ENCODE measurements at regions not wholly inside any gene's neighbourhood (a gene's known extent, or its start where the extent isn't known, plus 50 kb on each side); places are given as distances from the start of the nearest gene placed in this dataset.

GRCh38 chr11:15471048-15471894 is 356.5 kb downstream of the INSC start:
- H3K4me2 ChIP-seq (ENCODE audit: insufficient read depth, low read length) = no peak overlapping the region
- no peak overlapping the region for H3K9ac ChIP-seq (ENCODE audit: low read depth, low read length)
- TF ChIP-seq EZH2 (IDR thresholded peaks at IDR 0.05; ENCODE audit: borderline replicate concordance, low read depth, low read length, severe bottlenecking) = no peak
- no peak for TF ChIP-seq CTCF (IDR thresholded peaks at IDR 0.05; ENCODE audit: borderline replicate concordance, extremely low read depth, low read length, poor library complexity, severe bottlenecking)
- H2AFZ ChIP-seq (ENCODE audit: low read depth, low read length) = no peak overlapping the region
- peaks cover 11% of the 10 kb centered on the region for H3K27me3 ChIP-seq (ENCODE audit: insufficient read depth, low read length, poor library complexity)
- no peaks in the 10 kb centered on the region for H3K9me3 ChIP-seq (ENCODE audit: insufficient read depth, low read length, severe bottlenecking)
- H4K20me1 ChIP-seq (ENCODE audit: insufficient read depth, low read length) = no peaks in the 10 kb centered on the region
- no peaks in the 10 kb centered on the region for H3K36me3 ChIP-seq (ENCODE audit: insufficient read depth, low read length)
- H3K27ac ChIP-seq (ENCODE audit: low read length) = no peak overlapping the region
- ATAC-seq (ENCODE audit: insufficient read depth, low read depth) (no peak), DNase-seq (no peak)
- H3K4me1 ChIP-seq (ENCODE audit: insufficient read depth, low read length) = no peaks in the 10 kb centered on the region
- no peaks in the 10 kb centered on the region for H3K79me2 ChIP-seq (ENCODE audit: insufficient read depth, low read length)
- H3K4me3 ChIP-seq (ENCODE audit: low read depth in 1 of 2, low read length in 2 of 2) = no peak overlapping the region

DNA sequence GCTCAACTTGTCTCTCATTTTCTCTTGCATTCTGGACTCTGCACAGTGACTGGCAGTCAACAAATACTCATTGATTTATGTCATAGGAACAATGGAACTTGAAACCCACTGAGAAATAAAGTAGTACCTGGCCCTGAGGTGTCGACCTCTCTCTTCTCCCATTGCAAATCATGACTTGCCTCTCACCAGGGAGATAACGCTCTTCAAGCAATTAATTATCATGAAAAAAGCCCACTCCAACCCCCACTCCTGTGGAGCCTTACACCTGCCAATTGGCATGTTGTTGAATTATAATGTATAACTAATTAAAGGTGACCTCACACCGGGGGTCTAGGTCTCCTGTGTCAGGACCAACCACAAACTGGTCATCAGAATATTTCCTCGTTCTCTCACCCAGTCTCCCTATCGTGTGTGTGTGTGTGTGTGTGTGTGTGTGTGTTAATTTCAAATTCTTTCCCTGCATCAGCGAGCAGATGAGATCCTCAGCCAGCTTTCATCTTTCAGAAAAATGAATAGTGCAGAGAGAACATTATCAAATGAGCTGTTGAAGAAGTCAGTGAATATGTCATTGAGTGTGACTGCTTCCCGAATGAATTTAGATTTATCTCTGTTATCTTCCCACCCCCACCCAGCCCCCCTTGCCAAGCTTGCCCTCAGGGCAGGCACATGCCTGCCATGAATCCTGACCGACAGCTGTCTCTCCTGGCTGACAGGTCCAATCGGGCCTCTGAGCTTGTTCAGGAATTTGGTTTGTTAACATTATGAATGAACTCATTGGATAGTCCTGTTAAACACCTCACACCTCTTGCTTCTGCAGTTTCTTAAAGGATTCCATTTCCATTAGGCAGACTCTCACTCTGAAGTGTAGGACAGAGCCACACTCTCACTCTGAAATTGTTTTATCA is 357.4 kb downstream of the INSC start:
- no peaks in the 10 kb centered on the region for H3K36me3 ChIP-seq (ENCODE audit: insufficient read depth, low read length)
- no peaks in the 10 kb centered on the region for H3K4me1 ChIP-seq (ENCODE audit: insufficient read depth, low read length)
- no peaks in the 10 kb centered on the region for H3K79me2 ChIP-seq (ENCODE audit: insufficient read depth, low read length)
- TF ChIP-seq EZH2 (IDR thresholded peaks at IDR 0.05; ENCODE audit: borderline replicate concordance, low read depth, low read length, severe bottlenecking) (no peak), CTCF (IDR thresholded peaks at IDR 0.05; ENCODE audit: borderline replicate concordance, extremely low read depth, low read length, poor library complexity, severe bottlenecking) (no peak)
- ATAC-seq (ENCODE audit: insufficient read depth, low read depth) (no peak), DNase-seq (no peak)
- H2AFZ ChIP-seq (ENCODE audit: low read depth, low read length) = no peak overlapping the region
- H3K9ac ChIP-seq (ENCODE audit: low read depth, low read length) = no peak overlapping the region
- H3K4me3 ChIP-seq (ENCODE audit: low read depth in 1 of 2, low read length in 2 of 2) = no peak overlapping the region
- H3K9me3 ChIP-seq (ENCODE audit: insufficient read depth, low read length, severe bottlenecking) = no peaks in the 10 kb centered on the region
- H3K27ac ChIP-seq (ENCODE audit: low read length) = no peak overlapping the region
- H3K27me3 ChIP-seq (ENCODE audit: insufficient read depth, low read length, poor library complexity) = peaks cover 11% of the 10 kb centered on the region
- no peaks in the 10 kb centered on the region for H4K20me1 ChIP-seq (ENCODE audit: insufficient read depth, low read length)
- no peak overlapping the region for H3K4me2 ChIP-seq (ENCODE audit: insufficient read depth, low read length)

DNA sequence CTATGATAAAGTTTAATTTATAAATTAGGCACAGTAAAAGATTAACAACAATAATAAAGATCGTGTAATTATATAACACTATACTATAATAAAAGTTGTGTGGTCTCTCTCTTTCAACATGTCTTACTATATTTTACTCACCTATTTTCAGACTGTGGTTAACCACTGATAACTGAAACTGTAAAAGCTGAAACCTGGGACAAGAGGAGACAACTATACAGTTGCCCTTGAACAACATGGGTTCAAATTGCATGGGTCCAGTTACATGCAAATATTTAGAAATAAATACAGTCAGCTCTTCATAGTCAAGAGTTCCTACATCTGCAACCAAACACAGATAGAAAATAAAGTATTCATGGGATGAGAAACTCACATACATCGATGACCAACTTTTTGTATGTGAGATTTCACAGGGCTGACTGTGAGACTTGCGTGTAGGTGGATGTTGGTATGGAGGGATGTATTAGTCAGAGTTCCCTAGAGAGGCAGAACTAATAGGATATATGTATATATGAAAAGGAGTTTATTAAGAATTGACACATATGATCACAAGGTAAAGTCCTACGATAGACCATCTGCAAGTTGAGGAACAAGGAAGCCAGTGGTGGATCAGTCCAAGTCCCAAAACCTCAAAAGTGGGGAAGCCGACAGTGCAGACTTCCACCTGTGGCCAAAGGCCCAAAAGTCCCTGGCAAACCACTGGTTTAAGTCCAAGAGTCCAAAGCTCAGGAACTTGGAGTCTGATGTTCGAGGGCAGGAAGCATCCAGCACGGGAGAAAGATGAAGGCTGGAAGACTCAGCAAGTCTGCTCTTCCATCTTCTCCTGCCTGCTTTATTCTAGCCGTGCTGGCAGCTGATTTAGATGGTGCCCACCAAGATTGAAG is 359.5 kb downstream of the INSC start:
- no peak for ATAC-seq (ENCODE audit: insufficient read depth, low read depth)
- Histone ChIP-seq H2AFZ (ENCODE audit: low read depth, low read length) (no peak overlapping the region), H3K4me1 (ENCODE audit: insufficient read depth, low read length) (no peaks in the 10 kb centered on the region), H3K27me3 (ENCODE audit: insufficient read depth, low read length, poor library complexity) (peaks cover 11% of the 10 kb centered on the region), H3K9me3 (ENCODE audit: insufficient read depth, low read length, severe bottlenecking) (no peaks in the 10 kb centered on the region), H3K36me3 (ENCODE audit: insufficient read depth, low read length) (no peaks in the 10 kb centered on the region), H3K4me2 (ENCODE audit: insufficient read depth, low read length) (no peak overlapping the region), H3K79me2 (ENCODE audit: insufficient read depth, low read length) (no peaks in the 10 kb centered on the region), H3K4me3 (ENCODE audit: low read depth in 1 of 2, low read length in 2 of 2) (no peak overlapping the region), H3K9ac (ENCODE audit: low read depth, low read length) (no peak overlapping the region), H4K20me1 (ENCODE audit: insufficient read depth, low read length) (no peaks in the 10 kb centered on the region), H3K27ac (ENCODE audit: low read length) (no peak overlapping the region)
- TF ChIP-seq EZH2 (IDR thresholded peaks at IDR 0.05; ENCODE audit: borderline replicate concordance, low read depth, low read length, severe bottlenecking) (no peak), CTCF (IDR thresholded peaks at IDR 0.05; ENCODE audit: borderline replicate concordance, extremely low read depth, low read length, poor library complexity, severe bottlenecking) (no peak)
- DNase-seq = no peak
